NCI-H1417 treated with DMSO at 0.1 percent for 48 hours (cell line): ENCODE measurements at regions not wholly inside any gene's neighbourhood (a gene's known extent, or its start where the extent isn't known, plus 50 kb on each side); places are given as distances from the start of the nearest gene placed in this dataset.
A peak's percentile ranks its signal among the peaks of the same experiment; 100 is the strongest.

ENCODE experiments used
- DNase-seq: peaks from one replicate; lab custom pipeline; 2025; lab: John Stamatoyannopoulos, UW

DNA sequence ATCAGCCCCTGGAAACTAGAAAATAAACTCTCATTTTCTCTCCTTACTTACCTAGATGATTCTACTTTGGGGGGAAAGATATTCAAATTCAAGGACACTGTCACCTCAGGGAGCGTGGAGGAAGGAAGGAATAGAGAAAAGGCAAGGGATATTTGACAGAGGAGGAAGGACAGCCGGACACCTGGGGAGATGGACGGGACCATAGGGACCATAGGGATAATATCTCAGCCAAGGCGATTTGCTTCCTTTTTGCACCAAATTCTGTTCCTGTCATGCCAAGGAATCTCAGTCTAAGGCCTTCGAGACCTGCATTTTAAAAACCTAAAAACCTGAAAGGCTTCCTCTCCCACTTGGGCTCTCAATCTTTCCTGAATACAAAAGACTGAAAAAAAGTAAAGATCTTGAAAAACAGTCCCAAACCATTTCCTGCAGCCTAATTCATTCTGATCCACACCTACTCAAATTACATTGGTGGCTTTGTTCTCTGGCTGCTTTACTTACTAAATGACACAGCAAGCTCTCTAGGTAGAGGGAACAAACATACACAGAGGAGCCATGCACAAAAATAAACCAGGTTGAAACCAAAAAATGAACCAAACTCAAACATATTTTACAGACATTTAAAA lies 73.9 kb upstream of the SLC24A5 start:
- no peak for DNase-seq

DNA sequence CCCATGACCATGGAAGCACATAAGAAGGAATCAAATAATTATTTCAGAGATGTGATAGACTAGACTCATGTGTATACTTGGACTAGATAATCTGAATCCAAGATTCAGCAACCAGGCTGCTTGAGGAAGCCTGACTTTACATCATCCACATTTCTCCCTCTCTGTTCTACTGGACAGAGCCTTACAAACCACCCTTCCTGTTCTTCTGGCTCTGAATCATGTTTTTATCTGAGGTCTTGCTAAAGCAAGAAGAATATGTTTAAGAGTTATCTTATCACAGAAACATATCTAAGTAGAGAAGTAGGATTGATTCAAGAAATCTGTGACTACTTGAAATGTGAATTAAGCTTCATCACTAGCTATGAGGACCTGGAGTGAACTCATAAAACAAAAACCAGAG lies 71.1 kb upstream of the SLC24A5 start:
- no peak for DNase-seq

- no peak for DNase-seq
Observed at GRCh38 chr15:48052946-48053345, 67.8 kb upstream of the SLC24A5 start.

DNA sequence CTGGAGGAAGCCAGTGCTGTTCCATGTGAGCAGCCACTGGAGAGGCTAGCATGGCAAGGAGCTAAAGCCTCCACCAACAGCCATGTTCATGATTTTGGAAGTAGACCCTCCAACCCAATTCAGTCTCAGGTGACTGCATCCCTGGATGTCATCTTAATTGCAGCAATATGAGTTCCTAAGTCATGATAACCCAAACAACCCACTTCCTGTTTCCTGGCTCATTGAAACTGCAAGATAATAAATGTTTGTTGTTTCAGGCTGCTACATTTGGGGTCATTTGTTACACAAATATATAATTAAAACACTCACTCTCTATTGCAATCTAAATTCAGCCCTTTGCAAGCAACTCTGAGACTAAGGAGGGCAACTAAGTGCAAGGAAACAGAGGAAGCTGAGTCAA lies 62.4 kb upstream of the SLC24A5 start:
- no peak for DNase-seq

DNA sequence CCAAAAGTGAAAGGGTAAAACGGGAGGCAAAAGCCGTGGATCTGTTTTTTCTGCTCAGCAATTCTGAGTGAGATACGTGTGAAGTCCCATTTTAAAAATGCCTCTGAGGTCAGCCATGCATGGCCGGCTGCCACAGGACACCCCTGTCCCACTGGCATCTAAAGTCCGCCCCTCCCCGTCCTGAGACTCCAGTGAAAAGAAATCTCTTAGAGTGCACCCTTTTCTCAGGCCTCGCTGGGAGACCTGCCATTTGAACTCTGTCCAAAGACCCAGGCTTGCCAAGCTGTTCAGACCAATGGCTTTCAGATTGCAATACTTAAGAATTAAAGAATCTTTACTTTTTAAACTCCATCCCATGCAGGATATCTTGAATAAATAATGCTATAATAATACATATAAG lies 61.0 kb upstream of the SLC24A5 start:
- no peak for DNase-seq

- DNase-seq, result no peak
Observed at GRCh38 chr15:48060396-48060795, 60.4 kb upstream of the SLC24A5 start.

GRCh38 chr15:48061605-48062004 lies 59.2 kb upstream of the SLC24A5 start:
- DNase-seq, result no peak

- DNase-seq, result peak; percentile 39
Observed at GRCh38 chr15:48062148-48062872, 58.5 kb upstream of the SLC24A5 start.

DNA sequence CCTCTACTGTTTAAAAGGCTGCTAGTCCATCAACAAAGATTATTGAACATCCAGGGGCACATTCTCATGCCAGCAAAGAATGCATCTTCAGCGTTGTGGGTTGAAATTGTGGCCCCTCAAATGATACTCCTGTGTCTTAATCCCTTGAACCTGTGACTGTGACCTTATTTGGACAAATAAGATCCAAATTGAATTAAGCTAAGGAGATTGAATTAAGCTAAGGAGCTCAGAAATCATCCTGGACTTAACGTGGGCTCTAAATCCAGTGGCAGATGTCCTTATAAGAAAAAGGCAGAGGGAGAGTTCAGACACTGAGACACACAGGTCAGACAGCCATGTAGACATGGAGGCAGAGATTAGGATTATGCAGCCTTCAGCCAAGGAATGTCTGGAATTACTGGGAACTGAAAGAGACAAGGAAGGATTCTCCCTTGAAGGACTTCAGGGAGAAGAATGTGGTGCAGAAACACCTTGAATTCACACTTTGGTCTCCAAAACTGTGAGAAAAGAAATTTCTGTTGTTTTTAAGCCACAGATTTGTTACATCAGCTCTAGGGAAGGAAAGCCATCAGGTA lies 57.3 kb upstream of the SLC24A5 start:
- DNase-seq, result no peak

- no peak for DNase-seq
Observed at GRCh38 chr15:48064421-48064820, 56.4 kb upstream of the SLC24A5 start.

- DNase-seq, result no peak
Observed at GRCh38 chr15:48066456-48066855, 54.3 kb upstream of the SLC24A5 start.
